Astrocyte of the cerebellum (primary cell): ENCODE measurements at regions not wholly inside any gene's neighbourhood (a gene's known extent, or its start where the extent isn't known, plus 50 kb on each side); places are given as distances from the start of the nearest gene placed in this dataset.

Source experiments
- DNase-seq: peaks from one replicate; pipeline ENCODE4 v3.0.0-alpha.2; 2011; ENCODE audit warnings: low read depth
- H3K4me3 ChIP-seq: 2 replicates; pipeline ENCODE4 v1.5.1; 2011; ENCODE audit warnings: mild to moderate bottlenecking, low read depth, low read length, moderate library complexity
- in situ Hi-C: cut with HindIII; loops from 2 replicates; pipeline ENCODE4 v1.10.0; 2017; ENCODE audit warnings: low sequenced_read_pairs
- TF ChIP-seq, protein P1 (sequence below): IDR thresholded peaks from 2 replicates; pipeline ENCODE4 v1.5.1; 2012; ENCODE audit warnings: low read length, low read depth, moderate library complexity, mild to moderate bottlenecking; ENCODE audit errors: missing control alignments

DNA sequence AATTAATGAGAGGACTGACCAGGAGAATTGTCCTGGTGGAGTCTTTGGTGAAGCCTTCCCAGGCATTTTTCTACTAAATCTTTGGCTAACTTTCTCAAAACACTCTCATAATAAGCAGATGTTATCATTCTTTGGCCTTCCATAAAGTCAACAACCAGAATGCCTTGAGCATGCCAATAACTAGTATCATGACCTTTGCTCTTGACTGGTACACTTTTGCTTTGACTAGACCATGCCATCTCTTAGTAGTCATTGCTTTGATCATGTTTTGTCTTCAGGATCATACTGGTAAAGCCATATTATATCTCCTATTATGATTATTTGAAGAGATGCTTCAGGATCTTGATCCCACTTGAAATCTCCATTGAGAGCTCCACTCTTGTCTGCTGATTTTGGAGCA is 506.9 kb downstream of the ELAVL2 start:
- TF ChIP-seq, protein P1, sequence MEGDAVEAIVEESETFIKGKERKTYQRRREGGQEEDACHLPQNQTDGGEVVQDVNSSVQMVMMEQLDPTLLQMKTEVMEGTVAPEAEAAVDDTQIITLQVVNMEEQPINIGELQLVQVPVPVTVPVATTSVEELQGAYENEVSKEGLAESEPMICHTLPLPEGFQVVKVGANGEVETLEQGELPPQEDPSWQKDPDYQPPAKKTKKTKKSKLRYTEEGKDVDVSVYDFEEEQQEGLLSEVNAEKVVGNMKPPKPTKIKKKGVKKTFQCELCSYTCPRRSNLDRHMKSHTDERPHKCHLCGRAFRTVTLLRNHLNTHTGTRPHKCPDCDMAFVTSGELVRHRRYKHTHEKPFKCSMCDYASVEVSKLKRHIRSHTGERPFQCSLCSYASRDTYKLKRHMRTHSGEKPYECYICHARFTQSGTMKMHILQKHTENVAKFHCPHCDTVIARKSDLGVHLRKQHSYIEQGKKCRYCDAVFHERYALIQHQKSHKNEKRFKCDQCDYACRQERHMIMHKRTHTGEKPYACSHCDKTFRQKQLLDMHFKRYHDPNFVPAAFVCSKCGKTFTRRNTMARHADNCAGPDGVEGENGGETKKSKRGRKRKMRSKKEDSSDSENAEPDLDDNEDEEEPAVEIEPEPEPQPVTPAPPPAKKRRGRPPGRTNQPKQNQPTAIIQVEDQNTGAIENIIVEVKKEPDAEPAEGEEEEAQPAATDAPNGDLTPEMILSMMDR: no peak
- no peak for DNase-seq
- H3K4me3 ChIP-seq: no peak overlapping the region
- in situ Hi-C loops: no loop called here

DNA sequence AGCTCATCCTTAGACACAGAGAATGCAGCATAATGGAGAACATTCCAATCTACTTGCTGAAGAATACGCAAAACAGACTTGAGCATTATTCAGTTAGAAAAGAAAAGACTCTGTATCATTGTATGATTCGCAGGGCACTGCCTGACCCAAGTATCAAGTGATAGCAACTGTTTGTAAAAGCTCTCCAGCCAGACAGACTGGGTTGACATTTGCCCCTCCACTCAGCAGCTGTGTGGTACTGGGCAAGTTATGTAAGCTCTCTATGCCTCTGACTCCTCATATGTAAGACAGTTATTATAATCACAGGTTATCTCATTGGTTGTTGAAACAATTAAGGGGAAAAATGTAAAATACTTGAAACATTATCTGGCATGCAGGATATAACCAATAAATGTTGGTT is 505.0 kb downstream of the ELAVL2 start:
- in situ Hi-C loops: no loop called here
- DNase-seq: no peak
- TF ChIP-seq, protein P1: no peak
- no peak overlapping the region for H3K4me3 ChIP-seq

DNA sequence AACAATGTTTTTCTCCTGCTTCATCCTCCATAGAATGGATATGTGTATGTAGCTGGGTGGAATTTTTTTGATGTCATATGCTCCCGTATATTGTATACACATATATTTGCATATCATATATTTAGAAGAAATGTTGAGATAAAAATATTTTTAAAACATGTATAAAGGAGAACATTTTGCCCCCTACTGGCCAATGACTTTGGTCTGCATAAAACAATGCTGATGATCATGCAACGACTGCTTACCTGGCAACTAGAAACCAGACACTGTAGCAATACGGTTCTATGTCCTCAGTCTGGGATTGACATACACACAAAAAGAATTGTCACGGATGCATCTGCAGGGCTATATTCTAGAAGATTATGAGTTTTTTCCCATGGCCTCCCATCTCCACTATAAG is 503.6 kb downstream of the ELAVL2 start:
- no peak overlapping the region for H3K4me3 ChIP-seq
- TF ChIP-seq, protein P1: peak; percentile 37
- DNase-seq: no peak
- in situ Hi-C loops: no loop called here

DNA sequence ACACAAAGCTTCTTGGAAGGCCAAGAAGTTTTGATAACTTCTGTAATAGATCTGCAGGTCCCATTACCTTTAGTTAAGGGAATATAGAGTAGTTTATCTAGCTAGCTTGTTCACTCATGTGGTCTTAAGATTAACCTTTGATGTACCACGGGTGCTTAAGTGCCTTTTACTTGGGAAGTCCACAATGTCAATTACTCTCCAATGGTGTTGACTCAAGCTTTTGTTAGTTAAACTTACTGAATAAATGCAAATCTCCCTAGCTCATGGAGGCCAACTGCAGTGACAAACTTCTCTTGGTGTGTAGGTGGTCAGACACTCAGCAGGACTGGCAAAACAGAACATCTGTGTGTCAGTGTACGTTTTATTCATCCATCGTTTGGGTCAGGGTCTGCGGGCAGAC is 501.5 kb downstream of the ELAVL2 start:
- TF ChIP-seq, protein P1: no peak
- DNase-seq: no peak
- no peak overlapping the region for H3K4me3 ChIP-seq
- in situ Hi-C loops: no loop called here

DNA sequence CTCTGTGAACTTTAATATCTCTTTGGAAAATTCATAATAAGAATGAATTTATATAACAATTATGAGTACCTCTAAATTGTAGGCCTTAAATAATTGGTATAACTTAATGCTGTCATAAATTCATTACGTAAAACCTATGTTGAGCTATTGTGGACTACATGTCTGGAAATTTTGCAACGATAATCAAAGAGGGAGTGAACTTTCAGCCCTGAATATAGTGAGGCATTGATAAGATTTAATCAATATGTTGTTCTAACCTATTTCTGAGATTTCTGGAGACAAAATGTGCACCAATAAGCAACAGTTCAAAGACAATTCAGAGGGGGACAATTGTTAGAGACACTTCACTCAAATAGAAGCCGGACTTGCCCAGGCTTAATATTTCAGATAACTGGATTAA is 499.4 kb downstream of the ELAVL2 start:
- no peak overlapping the region for H3K4me3 ChIP-seq
- no peak for DNase-seq
- TF ChIP-seq, protein P1: no peak
- in situ Hi-C loops: no loop called here

DNA sequence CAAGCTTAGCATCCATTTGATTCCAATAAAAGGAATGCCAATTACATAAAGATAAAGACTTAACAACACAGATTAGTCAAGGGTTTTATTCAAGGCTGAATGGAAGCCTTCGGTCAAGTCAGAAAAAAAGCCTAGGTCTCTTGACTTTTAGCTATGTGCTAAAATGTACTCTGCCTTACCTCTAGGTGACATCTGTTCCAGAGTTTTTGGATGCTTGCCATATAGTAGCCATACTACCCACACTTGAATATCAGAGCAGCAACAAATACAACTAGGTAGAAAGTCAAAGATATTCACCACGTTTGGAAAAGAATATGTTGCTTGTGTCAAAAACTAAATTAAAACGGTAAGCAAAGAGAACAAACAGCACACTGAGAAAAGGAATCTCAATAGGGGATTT is 484.7 kb downstream of the ELAVL2 start:
- in situ Hi-C loops: no loop called here
- no peak overlapping the region for H3K4me3 ChIP-seq
- DNase-seq: no peak
- TF ChIP-seq, protein P1: no peak

DNA sequence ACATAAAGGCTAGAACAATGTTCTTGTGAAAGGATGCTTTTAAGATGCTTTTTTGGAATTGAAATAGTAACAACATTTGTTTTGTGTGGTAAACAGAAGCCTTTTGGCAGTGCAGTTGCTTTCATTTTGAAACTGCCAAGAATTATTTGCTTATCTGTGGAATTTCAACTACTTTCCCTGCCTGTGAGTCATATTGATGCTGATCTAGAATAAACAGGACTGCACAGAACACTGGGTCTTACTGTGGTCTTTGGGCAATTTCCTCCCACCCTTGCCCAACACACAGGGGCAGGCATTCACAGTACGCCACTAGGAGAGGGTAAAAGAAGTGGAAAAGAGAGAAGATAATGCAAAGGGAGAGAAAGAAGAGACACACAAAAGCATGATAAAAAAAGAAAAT is 483.7 kb downstream of the ELAVL2 start:
- in situ Hi-C loops: no loop called here
- DNase-seq: peak; percentile 42
- no peak overlapping the region for H3K4me3 ChIP-seq
- TF ChIP-seq, protein P1: no peak
